NOMO-1 treated with dmso at 0.1 percent for 144 hours (cell line): ENCODE measurements at regions not wholly inside any gene's neighbourhood (a gene's known extent, or its start where the extent isn't known, plus 50 kb on each side); places are given as distances from the start of the nearest gene placed in this dataset.
"Not testable (repeated sequence)": the region's sequence is repeated elsewhere in the genome, so short reads cannot be mapped to it uniquely, and the experiment has no call there.

Source experiments
- DNase-seq: peaks from one replicate; lab custom pipeline; 2025; ENCODE audit not compliant: unreplicated experiment; lab: John Stamatoyannopoulos, UW

GRCh38 chr3:27632431-27633223, 89.5 kb downstream of the EOMES start:
- peak; percentile 58 for DNase-seq

- no peak for DNase-seq
These were observed 91.2 kb downstream of the EOMES start for GRCh38 chr3:27630885-27631284.

- DNase-seq, result no peak
These were observed 92.8 kb downstream of the EOMES start for GRCh38 chr3:27629366-27629765.

GRCh38 chr3:27628026-27628750, 93.9 kb downstream of the EOMES start:
- no peak for DNase-seq

- no peak for DNase-seq
These were observed 95.5 kb downstream of the EOMES start for GRCh38 chr3:27626596-27627118.

- DNase-seq, result no peak
These were observed 96.3 kb downstream of the EOMES start for GRCh38 chr3:27625864-27626263.

GRCh38 chr3:27623085-27623753, 98.9 kb downstream of the EOMES start:
- DNase-seq, result no peak

GRCh38 chr3:27617552-27617951, 104.6 kb downstream of the EOMES start:
- DNase-seq, result no peak

GRCh38 chr3:27616031-27616430, 106.1 kb downstream of the EOMES start:
- DNase-seq, result no peak

- no peak for DNase-seq
These were observed 106.6 kb downstream of the EOMES start for GRCh38 chr3:27615555-27615954.

- DNase-seq, result no peak
These were observed 107.5 kb downstream of the EOMES start for GRCh38 chr3:27614592-27614991.

GRCh38 chr3:27613846-27614500, 108.2 kb downstream of the EOMES start:
- DNase-seq, result no peak

GRCh38 chr3:27610800-27611525, 111.2 kb downstream of the EOMES start:
- no peak for DNase-seq

- no peak for DNase-seq
These were observed 114.8 kb downstream of the EOMES start for GRCh38 chr3:27607370-27607769.

GRCh38 chr3:27606537-27606936, 115.6 kb downstream of the EOMES start:
- DNase-seq, result no peak

GRCh38 chr3:27601311-27601710, 117.1 kb upstream of the SLC4A7 start:
- not testable (repeated sequence) for DNase-seq

- not testable (repeated sequence) for DNase-seq
These were observed 115.6 kb upstream of the SLC4A7 start for GRCh38 chr3:27599741-27600140.

GRCh38 chr3:27596921-27597320, 112.7 kb upstream of the SLC4A7 start:
- DNase-seq, result no peak

- DNase-seq, result peak; percentile 71
These were observed 112.2 kb upstream of the SLC4A7 start for GRCh38 chr3:27596334-27596841.

GRCh38 chr3:27594096-27594690, 110.0 kb upstream of the SLC4A7 start:
- DNase-seq, result no peak
